ENCODE measurements at regions not wholly inside any gene's neighbourhood (a gene's known extent, or its start where the extent isn't known, plus 50 kb on each side); places are given as distances from the start of the nearest gene placed in this dataset.

- H3K27ac ChIP-seq (ENCODE audit: low read depth): no peak overlapping the region
- Mint-ChIP-seq H3K36me3 (ENCODE audit: low read depth) (peaks cover 18% of the 10 kb centered on the region), H3K4me1 (no peaks in the 10 kb centered on the region; the same call in 2 of the 3 replicates), H3K27me3 (ENCODE audit: insufficient read depth, low read depth, poor library complexity) (peaks cover 12% of the 10 kb centered on the region), H3K27ac (no peak overlapping the region), H3K4me3 (no peak overlapping the region), H3K9me3 (peaks cover 34% of the 10 kb centered on the region)
- H3K36me3 ChIP-seq (ENCODE audit: insufficient read depth): no peaks in the 10 kb centered on the region
- no peaks in the 10 kb centered on the region for H3K27me3 ChIP-seq (ENCODE audit: insufficient read depth)
- H4K20me1 ChIP-seq (replicated peaks; ENCODE audit: insufficient read depth): no peaks in the 10 kb centered on the region
- TF ChIP-seq EZH2phosphoT487 (IDR thresholded peaks at IDR 0.05; ENCODE audit: unreplicated experiment): no peak
- TF ChIP-seq STAT1 (IDR thresholded peaks at IDR 0.05; ENCODE audit: unreplicated experiment): no peak
- no peak for TF ChIP-seq NANOG (IDR thresholded peaks at IDR 0.05; ENCODE audit: borderline replicate concordance)
- no peak for TF ChIP-seq POLR2AphosphoS5 (IDR thresholded peaks at IDR 0.05; ENCODE audit: low read depth)
- no peak for TF ChIP-seq EZH2 (IDR thresholded peaks at IDR 0.05; ENCODE audit: low read depth, unreplicated experiment)
- no peak for TF ChIP-seq ETS1 (IDR thresholded peaks at IDR 0.05)
- no peak for TF ChIP-seq ZNF331 (CRISPR knock-in tag; IDR thresholded peaks at IDR 0.05; ENCODE audit: low read depth)
- TF ChIP-seq CREB1 (CRISPR knock-in tag; IDR thresholded peaks at IDR 0.05; ENCODE audit: low read depth): no peak
- no peaks in the 10 kb centered on the region for H3K4me1 ChIP-seq (ENCODE audit: insufficient read depth)
- H3K9me2 ChIP-seq (ENCODE audit: insufficient read depth): peaks cover 3% of the 10 kb centered on the region; the same call in 1 of the 2 replicates
- no peak overlapping the region for H2AFZ ChIP-seq
- no peak for ATAC-seq
- H3K79me2 ChIP-seq (replicated peaks; ENCODE audit: insufficient read depth): no peaks in the 10 kb centered on the region
- H3K4me2 ChIP-seq: no peak overlapping the region
- DNase-seq (ENCODE audit: low spot score): no peak
- H3F3A ChIP-seq (replicated peaks; ENCODE audit: low read depth): no peaks in the 10 kb centered on the region
- H3K4me3 ChIP-seq: no peak overlapping the region
Measured at GRCh38 chr2:239715606-239716005, 309.5 kb downstream of the NDUFA10 start.

GRCh38 chr2:239715202-239715601, 309.9 kb downstream of the NDUFA10 start:
- Histone ChIP-seq H2AFZ (no peak overlapping the region), H4K20me1 (replicated peaks; ENCODE audit: insufficient read depth) (no peaks in the 10 kb centered on the region)
- TF ChIP-seq EZH2 (IDR thresholded peaks at IDR 0.05; ENCODE audit: low read depth, unreplicated experiment) (no peak), POLR2AphosphoS5 (IDR thresholded peaks at IDR 0.05; ENCODE audit: low read depth) (no peak), CREB1 (CRISPR knock-in tag; IDR thresholded peaks at IDR 0.05; ENCODE audit: low read depth) (no peak), CTCF (conservative IDR thresholded peaks at IDR 0.05; ENCODE audit: low read depth in 2 of 2) (no peak), ZNF114 (CRISPR knock-in tag; IDR thresholded peaks at IDR 0.05) (no peak), ZNF331 (CRISPR knock-in tag; IDR thresholded peaks at IDR 0.05; ENCODE audit: low read depth) (no peak), STAT1 (IDR thresholded peaks at IDR 0.05; ENCODE audit: unreplicated experiment) (no peak), REST (IDR thresholded peaks at IDR 0.05; ENCODE audit: unreplicated experiment) (no peak), JUNB (IDR thresholded peaks at IDR 0.05; ENCODE audit: unreplicated experiment) (no peak)

More at GRCh38 chr2:239715202-239715601, 309.9 kb downstream of the NDUFA10 start:
- Histone ChIP-seq H3K27ac (ENCODE audit: low read depth) (no peak overlapping the region), H3K36me3 (ENCODE audit: insufficient read depth) (no peaks in the 10 kb centered on the region), H3K27me3 (ENCODE audit: insufficient read depth) (no peaks in the 10 kb centered on the region), H3F3A (replicated peaks; ENCODE audit: low read depth) (no peaks in the 10 kb centered on the region), H3K4me2 (no peak overlapping the region), H3K4me3 (no peak overlapping the region), H3K9me2 (ENCODE audit: insufficient read depth) (peaks cover 3% of the 10 kb centered on the region; the same call in 1 of the 2 replicates), H3K4me1 (ENCODE audit: insufficient read depth) (no peaks in the 10 kb centered on the region), H3K79me2 (replicated peaks; ENCODE audit: insufficient read depth) (no peaks in the 10 kb centered on the region)
- no peak for DNase-seq (ENCODE audit: low spot score)
- no peak for ATAC-seq
- peaks cover 18% of the 10 kb centered on the region for H3K36me3 Mint-ChIP-seq (ENCODE audit: low read depth)
- no peak overlapping the region for H3K27ac Mint-ChIP-seq
- H3K4me3 Mint-ChIP-seq: no peak overlapping the region
- H3K27me3 Mint-ChIP-seq (ENCODE audit: insufficient read depth, low read depth, poor library complexity): peaks cover 12% of the 10 kb centered on the region
- no peaks in the 10 kb centered on the region; the same call in 2 of the 3 replicates for H3K4me1 Mint-ChIP-seq
- peaks cover 30% of the 10 kb centered on the region for H3K9me3 Mint-ChIP-seq
